Astrocyte (in vitro differentiated cells and primary cell): ENCODE measurements at regions not wholly inside any gene's neighbourhood (a gene's known extent, or its start where the extent isn't known, plus 50 kb on each side); places are given as distances from the start of the nearest gene placed in this dataset.

Experiments
- DNase-seq: peaks from one replicate; pipeline ENCODE4 v3.0.0-alpha.2; 2010; ENCODE audit warnings: low read depth
- FAIRE-seq: peaks from 2 replicates; lab custom pipeline; 2011; peaks lifted over from hg19 to GRCh38; lab: Jason Lieb, UNC
- H2AFZ ChIP-seq: 2 replicates; pipeline ENCODE4 v1.6.0; 2012; ENCODE audit warnings: low read depth, low read length, inconsistent platforms
- H3K27ac ChIP-seq: 2 replicates; pipeline ENCODE4 v1.5.1; 2011; ENCODE audit warnings: low read depth, low read length, inconsistent platforms
- H3K27me3 ChIP-seq: 2 replicates; pipeline ENCODE4 v1.6.0; 2011; ENCODE audit warnings: low read length, inconsistent platforms; ENCODE audit not compliant: insufficient read depth
- H3K36me3 ChIP-seq: 2 replicates; pipeline ENCODE4 v1.5.1; 2011; ENCODE audit warnings: low read length, inconsistent platforms; ENCODE audit not compliant: insufficient read depth
- H3K4me1 ChIP-seq: 2 replicates; pipeline ENCODE4 v1.5.1; 2011; ENCODE audit warnings: low read length, inconsistent platforms; ENCODE audit not compliant: insufficient read depth
- H3K4me2 ChIP-seq: 2 replicates; pipeline ENCODE4 v1.6.0; 2012; ENCODE audit warnings: low read length, inconsistent platforms
- H3K4me3 ChIP-seq: 2 replicates; pipeline ENCODE4 v1.5.1; 2011; ENCODE audit warnings: low read depth, mild to moderate bottlenecking, low read length, inconsistent platforms; ENCODE audit not compliant: insufficient read depth
- H3K79me2 ChIP-seq: 2 replicates; pipeline ENCODE4 v1.6.0; 2012; ENCODE audit warnings: mild to moderate bottlenecking, low read length, inconsistent platforms; ENCODE audit not compliant: insufficient read depth
- H3K9ac ChIP-seq: 2 replicates; pipeline ENCODE4 v1.6.0; 2012; ENCODE audit warnings: mild to moderate bottlenecking, low read length, inconsistent platforms
- H3K9me3 ChIP-seq: 2 replicates; pipeline ENCODE4 v1.5.1; 2012; ENCODE audit warnings: low read depth, mild to moderate bottlenecking, low read length, inconsistent platforms; ENCODE audit not compliant: insufficient read depth
- H4K20me1 ChIP-seq: 2 replicates; pipeline ENCODE4 v1.6.0; 2012; ENCODE audit warnings: low read length, inconsistent platforms; ENCODE audit not compliant: insufficient read depth
- H3K27ac Mint-ChIP-seq: one replicate; pipeline ENCODE4 v1.8.0; 2021; ENCODE audit warnings: mild to moderate bottlenecking, mixed read lengths; ENCODE audit not compliant: unreplicated experiment
- H3K27me3 Mint-ChIP-seq: one replicate; pipeline ENCODE4 v1.8.0; 2021; ENCODE audit warnings: low read depth, mixed read lengths; ENCODE audit not compliant: unreplicated experiment
- H3K36me3 Mint-ChIP-seq: one replicate; pipeline ENCODE4 v1.8.0; 2021; ENCODE audit warnings: low read depth, mixed read lengths; ENCODE audit not compliant: unreplicated experiment
- H3K4me1 Mint-ChIP-seq: one replicate; pipeline ENCODE4 v1.8.0; 2021; ENCODE audit warnings: low read depth, mixed read lengths; ENCODE audit not compliant: unreplicated experiment
- H3K4me3 Mint-ChIP-seq: one replicate; pipeline ENCODE4 v1.8.0; 2021; ENCODE audit warnings: mild to moderate bottlenecking, moderate library complexity, mixed read lengths; ENCODE audit not compliant: unreplicated experiment
- H3K9me3 Mint-ChIP-seq: one replicate; pipeline ENCODE4 v1.8.0; 2021; ENCODE audit warnings: mild to moderate bottlenecking, mixed read lengths; ENCODE audit not compliant: unreplicated experiment
- CTCF ChIP-seq: IDR thresholded peaks from 2 replicates; pipeline ENCODE4 v1.5.1; 2011; ENCODE audit warnings: low read depth, mild to moderate bottlenecking, inconsistent platforms, low read length, moderate library complexity; ENCODE audit not compliant: insufficient read depth
- EZH2 ChIP-seq: IDR thresholded peaks from 2 replicates; pipeline ENCODE4 v1.6.1; 2012; ENCODE audit warnings: mild to moderate bottlenecking, low read length, inconsistent platforms; ENCODE audit not compliant: insufficient read depth

DNA sequence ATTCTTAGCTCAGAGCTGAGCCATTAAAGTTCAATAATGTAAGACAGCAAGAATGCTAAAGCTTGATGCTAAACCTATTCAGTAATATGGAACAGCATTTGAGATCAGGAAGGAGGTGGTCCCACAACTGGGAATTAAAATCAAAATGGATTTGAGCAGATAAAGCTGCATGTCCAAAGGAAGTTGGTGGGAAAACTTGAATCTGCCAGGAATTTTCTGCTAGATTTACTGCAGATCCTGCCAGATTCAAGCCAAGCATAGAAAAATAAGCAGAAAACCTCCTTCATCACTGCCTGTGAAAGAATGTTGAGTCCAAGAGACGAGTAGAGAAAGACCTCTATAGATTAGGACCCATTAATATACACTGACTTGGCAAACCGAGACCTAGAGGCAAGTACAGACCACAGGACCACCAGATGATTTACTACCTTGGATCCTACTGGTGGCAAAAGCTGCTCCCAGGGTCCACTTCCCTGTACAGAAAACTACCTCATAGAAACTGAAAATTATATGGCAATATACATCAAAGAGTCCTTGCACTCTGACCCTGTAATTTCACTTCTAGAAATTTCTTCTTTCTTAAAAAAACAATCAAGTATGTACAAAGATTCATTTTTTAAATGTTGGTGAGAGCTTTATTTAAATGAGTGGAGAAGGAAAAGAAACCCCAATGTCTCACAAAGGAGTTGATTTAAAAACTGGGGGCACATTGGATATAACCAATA is 263.2 kb downstream of the DAD1 start:
- Histone ChIP-seq H3K4me1 (no peaks in the 10 kb centered on the region), H3K27me3 (peaks cover 8% of the 10 kb centered on the region), H3K9ac (no peak overlapping the region), H3K9me3 (peaks cover 12% of the 10 kb centered on the region), H4K20me1 (no peaks in the 10 kb centered on the region), H3K4me2 (no peak overlapping the region), H3K79me2 (no peaks in the 10 kb centered on the region), H3K4me3 (no peak overlapping the region), H2AFZ (no peak overlapping the region), H3K36me3 (no peaks in the 10 kb centered on the region), H3K27ac (no peak overlapping the region)
- Mint-ChIP-seq H3K4me3 (no peak overlapping the region), H3K36me3 (peaks cover 3% of the 10 kb centered on the region), H3K9me3 (peaks cover 15% of the 10 kb centered on the region), H3K27ac (no peak overlapping the region), H3K27me3 (no peaks in the 10 kb centered on the region), H3K4me1 (peaks cover 5% of the 10 kb centered on the region)
- no peak for DNase-seq
- no peak for FAIRE-seq
- TF ChIP-seq EZH2 (no peak), CTCF (no peak)

DNA sequence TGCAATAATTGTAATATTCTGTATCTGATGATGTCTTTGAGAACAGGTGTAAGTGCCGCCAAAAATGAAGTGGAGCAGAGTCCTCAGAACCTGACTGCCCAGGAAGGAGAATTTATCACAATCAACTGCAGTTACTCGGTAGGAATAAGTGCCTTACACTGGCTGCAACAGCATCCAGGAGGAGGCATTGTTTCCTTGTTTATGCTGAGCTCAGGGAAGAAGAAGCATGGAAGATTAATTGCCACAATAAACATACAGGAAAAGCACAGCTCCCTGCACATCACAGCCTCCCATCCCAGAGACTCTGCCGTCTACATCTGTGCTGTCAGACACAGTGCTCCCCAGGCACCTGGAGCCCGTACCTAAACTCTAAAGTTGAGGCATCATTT is 268.7 kb downstream of the DAD1 start:
- H3K36me3 ChIP-seq, result no peaks in the 10 kb centered on the region
- Mint-ChIP-seq H3K36me3 (no peaks in the 10 kb centered on the region), H3K27ac (no peak overlapping the region), H3K9me3 (no peaks in the 10 kb centered on the region), H3K27me3 (no peaks in the 10 kb centered on the region), H3K4me3 (no peak overlapping the region), H3K4me1 (peaks cover 5% of the 10 kb centered on the region)
- FAIRE-seq, result no peak
- no peak for DNase-seq
- TF ChIP-seq CTCF (peak; percentile 3), EZH2 (no peak)
- no peak overlapping the region for H3K4me2 ChIP-seq
- no peaks in the 10 kb centered on the region for H3K79me2 ChIP-seq
- no peak overlapping the region for H3K4me3 ChIP-seq
- H2AFZ ChIP-seq, result no peak overlapping the region
- no peak overlapping the region for H3K27ac ChIP-seq
- H3K4me1 ChIP-seq, result no peaks in the 10 kb centered on the region
- H3K9ac ChIP-seq, result no peak overlapping the region
- H3K27me3 ChIP-seq, result peaks cover 8% of the 10 kb centered on the region
- H3K9me3 ChIP-seq, result no peaks in the 10 kb centered on the region
- no peaks in the 10 kb centered on the region for H4K20me1 ChIP-seq
